ENCODE measurements at regions not wholly inside any gene's neighbourhood (a gene's known extent, or its start where the extent isn't known, plus 50 kb on each side); places are given as distances from the start of the nearest gene placed in this dataset.
"Not testable (repeated sequence)": the region's sequence is repeated elsewhere in the genome, so short reads cannot be mapped to it uniquely, and the experiment has no call there.

DNA sequence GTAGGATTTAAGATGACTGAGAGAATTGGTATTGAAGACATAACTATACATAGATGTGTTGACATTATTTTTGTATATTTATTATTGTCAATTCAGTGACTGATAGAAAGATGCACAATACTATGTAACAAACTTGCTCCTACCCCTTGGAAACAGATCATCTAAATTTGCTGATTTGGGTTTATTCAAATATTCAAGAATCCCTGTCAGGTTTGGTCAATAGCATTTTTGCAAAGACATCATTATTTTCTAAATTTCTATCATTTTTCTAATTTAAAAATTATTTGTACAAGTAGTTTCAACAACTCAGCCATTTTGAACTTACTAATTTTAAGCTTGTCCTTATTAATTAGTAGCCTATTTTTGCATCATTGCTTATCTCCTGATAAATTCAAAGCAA lies 1463.4 kb downstream of the SI start:
- DNase-seq: no peak

DNA sequence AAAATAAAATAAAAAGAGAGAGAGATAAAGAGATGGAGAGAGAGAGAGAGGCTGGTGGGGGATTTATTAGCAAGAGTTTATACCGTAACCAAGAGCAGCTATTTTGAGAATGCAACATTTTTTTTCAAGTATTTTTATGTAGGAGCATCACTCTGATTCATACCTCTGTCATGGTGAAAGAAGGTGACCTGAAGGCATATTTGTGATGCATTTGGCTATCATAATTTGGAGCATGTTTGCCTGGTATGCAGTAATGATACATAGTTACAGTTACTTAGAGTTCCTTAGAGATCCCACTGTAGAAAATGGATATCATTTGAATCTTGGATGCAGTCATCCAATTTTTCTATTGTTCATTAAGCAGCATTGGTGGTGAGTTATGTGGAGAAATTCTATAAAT lies 1472.4 kb downstream of the SI start:
- DNase-seq: no peak

DNA sequence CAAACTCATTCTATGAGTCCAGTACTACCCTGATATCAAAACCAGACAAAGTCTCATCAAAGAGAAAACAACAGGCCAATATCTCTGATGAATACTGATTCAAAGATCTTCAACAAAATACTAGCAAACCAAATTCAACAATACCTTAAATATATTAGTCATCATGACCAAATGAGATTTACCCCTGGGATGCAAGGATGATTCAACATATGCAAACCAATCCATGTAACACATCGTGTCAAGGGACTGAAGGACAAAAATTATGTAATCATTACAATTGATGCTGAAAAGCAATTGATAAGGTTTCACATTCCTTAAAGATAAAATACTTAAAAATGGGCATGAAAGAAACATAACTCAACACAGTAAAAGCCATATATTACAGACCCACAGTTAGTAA lies 1476.9 kb downstream of the SI start:
- DNase-seq: no peak

DNA sequence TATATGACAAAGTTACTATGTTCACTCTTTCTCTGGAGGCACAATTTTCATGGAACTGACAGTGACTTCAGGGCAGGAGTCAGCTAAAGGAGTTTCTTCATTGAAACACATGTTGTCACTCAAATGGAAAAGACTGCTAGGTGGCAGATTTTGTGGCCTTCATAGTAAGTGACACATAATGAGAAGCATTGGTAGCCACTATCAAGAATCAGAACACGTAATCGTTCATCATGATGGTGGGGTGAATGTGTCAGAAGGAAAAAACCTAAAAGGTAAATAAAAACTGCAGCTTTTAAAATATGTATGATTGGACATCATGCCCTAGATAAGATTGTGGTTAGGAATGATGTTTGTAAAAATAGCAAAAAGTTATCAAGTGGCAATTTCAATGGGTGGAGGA lies 1491.0 kb downstream of the SI start:
- no peak for DNase-seq

- no peak for DNase-seq
Measured at GRCh38 chr3:163582967-163583366, 1495.3 kb downstream of the SI start.

DNA sequence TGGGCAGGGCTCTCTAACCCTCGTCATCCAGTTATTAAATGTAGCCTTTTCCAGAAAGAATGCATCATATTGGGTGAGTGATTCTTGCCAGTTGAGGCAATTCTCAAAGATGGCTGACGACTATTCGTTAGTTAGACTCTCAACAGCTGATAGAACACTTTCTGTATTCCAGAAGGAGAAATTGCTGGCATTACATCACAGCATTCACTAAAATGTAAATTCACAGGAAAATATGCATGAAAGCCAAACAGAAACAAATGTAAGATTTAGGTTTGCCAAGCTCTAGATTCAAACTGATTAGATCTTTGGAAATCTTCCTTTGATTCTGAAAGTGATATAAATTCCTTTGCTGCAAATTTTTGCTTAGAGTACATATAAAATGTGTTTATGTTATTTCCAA lies 1501.0 kb downstream of the SI start:
- no peak for DNase-seq

DNA sequence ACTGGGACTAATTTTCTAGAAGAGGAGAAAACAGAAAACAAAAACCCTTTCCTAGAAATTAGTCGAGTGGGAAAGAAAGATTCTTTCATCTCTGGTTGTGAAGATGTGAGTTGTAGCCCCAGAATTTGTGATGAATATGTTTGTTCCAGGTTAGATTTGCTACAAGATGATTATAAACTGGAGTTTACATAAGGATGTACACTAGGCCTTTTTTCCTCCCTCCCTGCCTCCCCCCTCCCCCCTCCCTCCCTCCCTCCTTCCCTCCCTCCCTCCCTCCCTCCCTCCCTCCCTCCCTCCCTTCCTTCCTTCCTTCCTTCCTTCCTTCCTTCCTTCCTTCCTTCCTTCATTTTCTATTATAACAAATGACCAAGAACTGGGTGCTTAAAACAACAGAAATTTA lies 1502.0 kb downstream of the SI start:
- DNase-seq: no peak

GRCh38 chr3:163573324-163573723 lies 1505.0 kb downstream of the SI start:
- no peak for DNase-seq

GRCh38 chr3:163572856-163573255 lies 1505.4 kb downstream of the SI start:
- DNase-seq: no peak

GRCh38 chr3:163563485-163563884 lies 1514.8 kb downstream of the SI start:
- no peak for DNase-seq

GRCh38 chr3:163562625-163563024 lies 1515.7 kb downstream of the SI start:
- no peak for DNase-seq

DNA sequence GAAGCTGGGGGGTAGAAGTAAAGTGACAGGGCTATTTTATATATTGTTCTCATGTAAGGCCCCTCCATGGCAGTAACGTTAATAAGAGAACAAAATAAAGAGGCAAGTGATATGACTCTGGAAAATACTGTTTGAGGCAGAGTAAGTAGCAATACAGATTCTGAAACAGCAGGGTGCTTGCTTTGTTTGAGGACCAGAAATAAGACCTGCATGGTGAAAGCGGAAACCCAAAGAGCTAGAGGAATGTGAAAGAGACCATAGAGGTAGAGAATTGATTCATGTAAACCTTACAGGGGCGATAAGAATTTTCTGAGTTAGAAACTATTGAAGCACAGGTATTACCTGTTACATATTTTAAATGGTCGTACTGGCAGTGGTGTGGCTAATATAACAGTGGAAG lies 1517.1 kb downstream of the SI start:
- DNase-seq: no peak

DNA sequence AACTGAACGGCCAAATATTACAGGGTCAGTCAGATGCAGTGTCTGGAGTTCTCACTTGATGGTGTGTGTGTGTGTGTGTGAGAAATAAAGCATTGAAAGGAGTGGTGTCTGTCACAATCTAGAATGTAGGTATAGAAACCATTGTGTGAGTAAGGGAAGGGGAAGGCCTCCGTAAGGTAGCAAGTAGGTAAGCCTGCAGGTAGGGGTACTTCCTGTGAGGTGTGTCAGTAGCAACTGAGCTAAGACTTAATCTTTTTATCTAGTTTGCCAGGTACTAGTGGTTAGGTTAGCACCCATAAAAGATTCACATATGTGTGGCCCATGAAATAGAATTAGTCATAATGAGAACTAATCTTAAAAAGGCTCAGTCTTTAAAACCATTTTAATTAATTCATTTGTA lies 1517.8 kb downstream of the SI start:
- DNase-seq: no peak

DNA sequence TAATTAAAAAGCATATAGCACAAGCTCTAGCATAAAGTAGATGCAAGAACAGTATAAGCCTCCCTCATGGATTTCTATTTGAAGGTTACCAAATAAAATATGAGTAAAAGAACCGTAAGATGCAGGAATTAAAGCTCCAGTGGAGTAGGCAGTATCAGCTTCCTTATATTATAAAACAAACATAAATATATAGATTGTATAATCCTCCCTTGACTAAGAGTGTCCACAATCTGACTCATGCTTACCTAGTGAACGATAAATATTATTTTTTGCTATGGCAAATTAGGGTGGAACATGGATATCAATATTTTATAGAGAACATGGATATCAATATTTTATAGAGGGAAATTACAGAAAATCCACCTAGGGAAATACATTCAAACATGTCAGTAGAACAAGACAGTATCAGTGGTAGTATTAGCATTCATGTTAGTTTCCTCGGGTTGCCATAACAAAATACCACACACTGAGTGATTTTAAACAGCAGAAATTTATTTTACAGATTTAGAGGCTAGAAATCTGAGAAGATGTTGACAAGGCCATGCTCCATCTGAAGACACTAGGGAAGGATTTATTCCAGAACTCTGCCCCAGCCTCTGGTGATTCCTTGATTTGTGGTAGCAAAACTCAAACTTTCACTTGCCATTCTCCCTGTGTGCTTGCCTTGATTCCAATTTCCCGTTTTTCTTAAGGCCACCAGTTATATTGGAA lies 1521.3 kb downstream of the SI start:
- DNase-seq: no peak

- no peak for DNase-seq
Measured at GRCh38 chr3:163555918-163556317, 1522.4 kb downstream of the SI start.

DNA sequence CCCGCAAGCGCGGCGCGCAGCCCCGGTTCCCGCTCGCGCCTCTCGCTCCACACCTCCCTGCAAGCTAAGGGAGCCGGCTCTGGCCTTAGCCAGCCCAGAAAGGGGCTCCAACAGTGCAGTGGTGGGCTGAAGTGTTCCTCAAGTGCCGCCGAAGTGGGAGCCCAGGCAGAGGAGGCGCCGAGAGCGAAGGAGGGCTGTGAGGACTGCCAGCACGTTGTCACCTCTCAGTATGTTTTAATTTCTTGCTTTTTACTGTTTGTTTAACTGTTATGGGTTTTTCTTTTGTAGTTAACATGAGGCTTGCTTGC lies 1525.7 kb downstream of the SI start:
- DNase-seq: no peak

- not testable (repeated sequence) for DNase-seq
Measured at GRCh38 chr3:163551915-163552658, 1526.2 kb downstream of the SI start.

- no peak for DNase-seq
Measured at GRCh38 chr3:163548015-163548414, 1530.3 kb downstream of the SI start.

DNA sequence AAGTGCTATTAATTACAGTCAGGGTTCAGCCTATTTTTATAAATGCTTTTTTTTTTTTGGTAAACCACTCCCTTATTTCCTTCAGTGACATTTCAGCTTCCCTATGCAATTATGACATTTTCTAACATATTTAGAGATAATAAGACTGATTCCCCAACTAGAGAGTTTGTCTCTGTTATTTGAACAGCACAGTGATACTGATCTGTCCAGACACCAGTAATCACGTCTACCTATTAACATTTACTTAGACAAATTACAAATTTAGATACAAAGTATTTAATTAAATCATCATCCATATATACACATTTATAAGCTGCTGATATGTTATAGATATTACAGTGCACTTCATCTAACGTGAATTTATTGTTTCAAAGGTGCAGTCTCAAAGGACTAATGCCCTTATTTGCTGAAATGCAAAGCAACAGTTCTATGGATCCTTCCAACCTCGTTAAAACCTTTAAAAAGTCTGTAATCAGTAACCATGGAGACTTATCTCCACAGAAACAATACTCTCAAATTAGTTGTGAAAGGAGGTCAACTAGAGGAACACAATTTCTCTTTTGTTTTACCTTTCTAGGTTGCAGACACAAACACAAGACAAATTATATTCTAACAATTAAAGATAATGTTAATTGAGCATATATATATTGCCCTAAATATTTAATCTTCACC lies 1531.1 kb downstream of the SI start:
- no peak for DNase-seq

DNA sequence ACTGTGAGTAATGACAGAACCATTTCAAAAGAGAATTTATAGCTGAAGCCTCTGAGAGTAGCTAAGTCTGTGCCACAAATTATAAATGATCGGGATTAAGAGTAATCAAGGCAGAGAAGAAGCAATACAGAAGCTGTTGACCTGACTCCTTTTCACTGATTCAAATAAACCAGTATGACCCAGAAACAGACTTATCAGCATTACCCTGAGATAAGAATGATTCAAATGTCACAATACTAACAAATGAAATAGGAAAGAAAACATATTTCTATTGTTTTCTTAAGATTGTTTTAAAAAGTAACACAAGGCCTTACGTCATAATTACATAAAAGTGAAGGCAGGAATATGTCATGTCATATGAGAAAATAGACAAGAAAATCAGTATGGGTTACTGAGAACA lies 1534.6 kb downstream of the SI start:
- DNase-seq: no peak

- no peak for DNase-seq
Measured at GRCh38 chr3:163541629-163542028, 1536.7 kb downstream of the SI start.

GRCh38 chr3:163538387-163538786 lies 1539.9 kb downstream of the SI start:
- DNase-seq: no peak

DNA sequence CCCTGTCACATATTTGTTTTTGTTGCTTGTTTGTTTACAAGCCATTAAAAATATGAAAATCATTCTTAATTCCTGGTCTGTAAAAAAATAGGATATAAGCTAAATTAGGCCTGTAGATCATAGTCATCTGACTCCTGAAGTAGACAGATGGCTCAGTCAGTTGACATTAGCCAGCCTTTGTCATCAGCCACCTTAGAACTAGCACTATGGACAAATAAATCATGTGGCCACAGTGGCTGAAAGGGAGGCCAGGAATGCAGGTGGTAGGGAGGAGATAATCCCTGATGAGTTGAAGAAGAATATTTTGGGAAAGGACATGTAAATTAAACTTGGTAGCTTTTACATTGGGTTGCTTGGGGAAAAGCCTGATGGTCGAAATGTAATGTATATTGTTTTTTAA lies 1544.9 kb downstream of the SI start:
- DNase-seq: no peak

- DNase-seq: no peak
Measured at GRCh38 chr3:163523375-163523774, 1554.9 kb downstream of the SI start.

- no peak for DNase-seq
Measured at GRCh38 chr3:163521261-163521660, 1557.0 kb downstream of the SI start.
